HG03045 (cell line): ENCODE measurements at regions not wholly inside any gene's neighbourhood (a gene's known extent, or its start where the extent isn't known, plus 50 kb on each side); places are given as distances from the start of the nearest gene placed in this dataset.

Source experiments
- ATAC-seq: cut with Tn5 transposase; IDR thresholded peaks from one replicate; pipeline ENCODE4 v1.9.1; 2021; ENCODE audit warnings: mild to moderate bottlenecking, moderate library complexity; ENCODE audit not compliant: unreplicated experiment

DNA sequence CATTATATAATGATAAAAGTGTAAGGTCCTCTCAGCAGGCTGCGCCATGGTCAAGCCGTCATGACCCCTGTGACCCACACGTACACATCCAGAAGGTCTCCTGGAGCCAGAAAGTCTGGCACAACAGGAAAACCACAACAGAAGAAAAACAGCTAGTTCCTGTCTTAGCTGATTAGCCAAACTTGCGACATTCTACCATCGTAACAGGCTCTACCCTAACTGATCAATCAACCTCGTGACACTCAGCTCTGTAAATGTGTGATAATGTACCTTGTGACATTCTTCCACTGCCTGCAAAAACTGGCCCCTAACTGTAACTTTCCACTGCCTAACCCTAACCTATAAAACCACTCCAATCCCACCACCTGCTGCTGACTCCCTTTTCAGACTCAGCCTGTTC lies 316.4 kb upstream of the TUSC1 start:
- ATAC-seq: no peak

DNA sequence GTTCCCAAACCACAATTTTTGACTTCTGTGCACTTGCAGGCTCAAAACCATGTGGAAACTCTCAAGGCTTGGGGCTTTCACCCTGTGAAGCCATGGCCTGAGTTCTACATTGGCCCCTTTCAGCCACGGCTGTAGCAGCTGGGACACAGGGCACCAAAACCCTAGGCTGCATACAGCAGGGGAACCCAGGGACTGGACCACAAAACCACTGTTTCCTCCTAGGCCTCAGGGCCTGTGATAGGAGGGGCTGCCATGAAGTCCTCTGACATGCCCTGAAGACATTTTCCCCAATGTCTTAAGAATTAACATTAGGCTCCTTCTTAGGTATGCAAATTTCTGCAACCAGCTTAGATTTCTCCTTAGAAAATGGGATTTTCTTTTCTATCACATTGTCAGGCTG lies 312.1 kb upstream of the TUSC1 start:
- no peak for ATAC-seq

DNA sequence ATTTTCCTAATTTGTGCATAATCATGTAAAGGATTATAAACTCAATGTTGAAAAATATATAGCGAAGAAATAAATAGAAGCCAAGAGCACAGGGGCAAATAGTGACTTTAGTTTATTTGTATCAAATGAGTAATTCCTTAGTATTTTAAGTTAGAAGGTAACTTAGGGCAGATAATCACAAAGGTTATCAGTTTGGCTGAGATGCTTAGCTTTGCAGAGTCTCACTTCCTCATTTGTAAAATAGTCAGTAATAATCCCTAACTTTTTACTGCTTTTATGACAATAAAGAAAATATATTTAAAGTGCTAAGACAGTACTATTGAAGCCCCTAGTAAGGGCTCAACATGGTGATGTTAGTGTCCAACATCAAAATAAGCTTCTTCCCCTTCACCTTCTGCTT lies 297.4 kb upstream of the TUSC1 start:
- no peak for ATAC-seq

DNA sequence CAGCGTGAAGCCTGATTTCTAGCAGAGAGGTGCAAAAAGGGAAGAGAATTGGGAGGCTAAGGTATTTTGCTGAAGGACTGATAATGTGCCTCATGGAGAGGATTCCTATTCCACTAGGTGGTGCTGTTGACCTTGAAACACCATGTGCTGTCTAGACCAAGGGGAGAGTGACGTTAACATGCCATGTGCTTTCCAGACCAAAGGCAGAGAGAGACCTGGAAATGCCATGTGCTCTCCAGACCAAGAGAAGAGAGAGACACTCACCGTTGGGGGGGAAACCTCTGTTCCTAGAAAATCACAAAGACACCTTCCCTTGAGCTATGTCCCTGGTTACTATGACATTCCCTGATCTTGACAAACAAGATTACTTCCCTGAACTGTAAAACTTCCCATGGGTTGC lies 286.0 kb upstream of the TUSC1 start:
- peak; percentile 56 for ATAC-seq

DNA sequence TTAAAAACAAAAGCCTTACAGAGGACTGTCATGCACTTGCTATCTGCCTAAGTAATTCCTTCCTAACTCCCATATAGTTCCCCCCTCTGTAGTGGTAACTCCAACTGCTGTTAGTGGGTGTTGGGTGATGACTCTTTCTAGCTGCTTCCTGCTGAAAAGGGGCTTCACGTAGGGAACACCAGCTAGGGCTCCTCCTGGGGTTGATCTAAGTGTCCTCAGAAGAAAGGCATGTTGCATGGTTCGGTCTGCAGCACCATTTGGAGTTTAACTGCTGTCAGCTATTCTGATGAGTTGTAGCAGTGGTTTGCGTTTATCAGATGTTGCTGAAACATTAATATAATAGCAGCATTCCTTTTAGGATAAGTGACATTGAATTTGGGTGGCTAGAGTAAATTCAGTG lies 281.9 kb upstream of the TUSC1 start:
- no peak for ATAC-seq

DNA sequence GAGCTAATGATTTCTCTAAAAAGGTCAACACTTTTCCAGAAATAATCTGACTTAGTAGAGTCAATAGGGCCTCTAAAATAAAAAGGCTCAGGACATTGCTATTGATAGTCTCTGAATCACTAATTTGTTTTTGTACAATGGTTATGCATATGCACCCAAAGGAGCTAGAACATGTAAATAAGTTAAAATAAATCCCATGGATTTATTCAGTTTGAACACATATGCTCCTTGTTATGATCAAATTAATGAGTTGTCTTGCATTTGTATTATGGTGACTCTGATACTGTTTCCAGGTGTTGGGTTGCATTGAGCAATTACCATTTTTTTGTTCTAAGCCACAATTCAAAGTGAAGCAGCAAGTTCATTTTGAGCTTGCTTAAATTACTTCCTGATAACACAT lies 276.0 kb upstream of the TUSC1 start:
- ATAC-seq: no peak

DNA sequence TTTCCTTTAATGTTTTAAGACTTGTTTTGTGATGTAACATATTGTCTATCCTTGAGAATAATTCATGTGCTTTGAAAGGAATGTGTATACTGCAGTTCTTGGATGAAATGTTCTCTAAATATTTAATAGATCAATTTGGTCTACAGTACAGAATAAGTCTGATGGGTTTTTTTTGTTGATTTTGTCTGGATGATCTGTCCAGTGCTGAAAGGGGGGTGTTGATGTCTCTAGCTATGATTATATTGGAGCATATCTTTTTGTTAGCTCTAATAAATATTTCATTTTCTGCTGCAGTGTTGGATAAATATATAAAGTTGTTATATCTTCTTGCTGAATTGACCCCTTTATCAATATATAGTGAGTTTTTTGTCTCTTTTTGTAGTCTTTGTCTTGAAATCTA lies 269.9 kb upstream of the TUSC1 start:
- no peak for ATAC-seq

DNA sequence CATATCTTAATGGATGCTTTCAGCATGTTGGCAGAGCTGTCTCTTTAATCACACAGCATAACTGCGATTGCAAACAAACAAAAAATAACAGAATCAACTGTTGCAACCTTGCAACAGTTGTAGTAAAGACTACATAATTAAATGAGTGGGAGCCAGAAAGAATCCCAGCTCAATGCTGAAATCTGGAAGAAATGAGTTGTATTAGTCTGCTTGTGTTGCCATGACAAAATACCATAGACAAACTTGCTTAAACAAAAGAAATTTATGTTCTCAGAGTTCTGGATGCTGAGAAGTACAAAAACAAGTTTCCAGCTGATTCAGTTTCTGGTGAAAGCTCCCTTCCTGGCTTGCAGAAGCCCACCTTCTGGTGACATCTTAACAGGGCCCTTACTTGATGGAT lies 260.9 kb upstream of the TUSC1 start:
- no peak for ATAC-seq

DNA sequence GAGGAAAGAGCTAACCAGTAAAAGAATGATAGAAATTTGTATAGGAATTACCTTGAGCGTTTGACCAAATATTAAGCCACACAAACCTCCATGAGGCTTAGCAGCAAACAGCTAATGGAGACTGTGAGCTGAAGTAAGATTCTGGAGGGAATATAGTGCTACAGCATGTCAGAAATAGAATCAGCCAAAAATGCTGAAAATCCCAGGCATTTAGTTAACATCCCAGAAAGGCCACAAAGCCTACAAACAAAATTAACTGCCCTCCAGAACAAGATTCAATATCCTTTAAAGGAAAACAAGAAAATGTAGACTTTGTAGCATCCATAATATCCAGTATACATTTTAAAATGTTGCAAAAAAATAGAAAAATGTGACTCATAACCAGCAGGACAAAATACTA lies 257.8 kb upstream of the TUSC1 start:
- ATAC-seq: no peak

DNA sequence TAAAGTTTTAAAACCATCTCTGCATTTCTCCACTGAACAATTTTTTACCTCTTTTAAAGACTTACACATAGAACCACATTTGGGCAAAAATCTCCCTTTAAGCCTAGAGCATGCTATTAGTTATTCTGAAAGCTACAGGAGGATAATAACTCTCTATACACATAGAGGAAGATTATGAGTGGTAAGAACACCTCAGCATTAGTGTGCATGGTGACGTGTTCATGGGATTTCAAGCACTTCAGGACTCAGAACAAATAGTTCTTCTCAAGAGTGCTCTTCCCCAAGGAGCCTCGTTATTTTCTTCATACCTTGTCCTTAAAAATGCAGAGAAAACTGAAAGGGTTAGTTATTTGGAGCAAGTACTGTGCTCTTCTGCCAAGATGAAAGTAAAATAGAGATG lies 256.9 kb upstream of the TUSC1 start:
- ATAC-seq: no peak

DNA sequence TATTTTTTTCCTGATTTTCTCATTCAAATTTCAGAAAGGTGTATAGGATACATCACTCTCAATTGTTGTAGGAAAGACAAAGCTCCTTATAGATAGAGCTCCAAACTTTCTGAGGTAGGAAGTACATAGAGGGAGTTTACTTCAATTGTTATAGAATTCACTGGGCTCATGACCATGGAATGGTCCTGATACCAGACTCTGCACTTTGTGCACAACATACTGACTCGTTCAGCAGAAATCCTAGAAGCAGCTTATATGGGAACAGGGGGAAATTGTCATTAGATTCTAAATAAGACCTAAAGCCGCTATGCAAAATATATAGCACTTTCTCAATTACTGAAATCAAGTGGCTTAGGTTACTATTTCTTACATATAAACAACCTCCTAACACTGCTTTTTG lies 240.5 kb upstream of the TUSC1 start:
- no peak for ATAC-seq

DNA sequence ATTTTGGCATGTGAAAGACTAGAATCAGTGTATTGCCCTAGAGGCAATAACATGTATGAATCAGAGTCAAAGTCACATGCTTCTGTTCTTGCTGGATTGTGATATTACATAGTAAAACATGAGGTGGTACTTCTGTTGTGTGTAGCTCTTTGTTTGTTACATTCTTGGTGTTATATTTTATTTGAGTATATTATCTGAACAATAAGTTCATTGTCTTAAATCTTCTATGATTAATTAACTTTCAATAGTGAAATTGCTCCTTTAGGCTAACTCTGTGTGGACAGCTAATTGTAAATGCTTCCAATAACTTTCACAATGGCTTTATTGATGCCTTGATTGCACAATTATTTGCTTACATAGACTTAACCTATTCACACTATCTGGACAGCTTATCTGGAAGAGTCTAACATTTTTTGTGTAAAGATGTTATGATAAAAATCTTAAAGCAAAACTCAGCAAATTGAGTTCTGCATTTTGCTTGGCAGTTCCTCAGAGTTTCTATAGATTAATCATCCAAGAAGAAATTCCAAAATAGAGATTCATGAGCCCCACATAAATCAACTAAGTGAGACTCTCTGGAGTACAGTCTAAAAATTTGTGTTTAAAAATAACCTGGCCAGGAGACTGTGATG lies 239.6 kb upstream of the TUSC1 start:
- ATAC-seq: no peak

DNA sequence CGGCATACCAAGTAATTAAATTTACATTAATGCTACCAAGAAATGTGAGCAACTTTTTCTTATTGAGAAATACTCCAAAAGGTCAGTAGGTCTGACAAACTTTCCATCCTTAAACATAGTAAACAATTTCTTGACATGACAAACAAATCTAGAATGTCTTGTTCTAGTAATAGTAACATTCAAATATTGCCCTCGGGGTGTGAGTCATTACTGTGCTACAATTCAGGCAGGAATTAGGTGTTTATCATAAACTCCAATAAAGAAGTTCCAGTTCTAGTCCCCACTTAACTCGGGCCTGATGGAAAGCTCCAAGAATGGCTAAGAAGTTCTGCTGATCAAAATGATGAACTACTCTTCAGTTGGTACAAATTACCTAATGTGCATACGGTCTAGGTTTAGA lies 235.6 kb upstream of the TUSC1 start:
- ATAC-seq: no peak

DNA sequence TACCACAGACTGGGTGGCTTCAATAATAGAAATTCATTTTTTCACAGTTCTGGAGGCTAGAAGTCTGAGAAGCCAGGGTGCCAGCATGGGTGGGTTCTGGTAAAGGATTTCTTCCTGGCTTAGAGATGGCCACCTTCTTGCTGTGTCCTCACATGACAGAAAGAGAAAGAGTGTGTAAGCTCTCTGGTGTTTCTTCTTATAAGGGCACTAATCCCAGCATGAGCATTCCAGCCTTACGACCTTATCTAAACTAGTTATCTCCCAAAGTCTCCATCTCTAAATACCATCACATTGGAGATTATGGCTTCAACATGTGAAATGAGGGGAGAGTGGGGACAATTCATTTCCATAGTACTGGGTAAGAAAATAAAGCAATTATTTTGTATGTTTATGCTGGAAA lies 226.5 kb upstream of the TUSC1 start:
- no peak for ATAC-seq

DNA sequence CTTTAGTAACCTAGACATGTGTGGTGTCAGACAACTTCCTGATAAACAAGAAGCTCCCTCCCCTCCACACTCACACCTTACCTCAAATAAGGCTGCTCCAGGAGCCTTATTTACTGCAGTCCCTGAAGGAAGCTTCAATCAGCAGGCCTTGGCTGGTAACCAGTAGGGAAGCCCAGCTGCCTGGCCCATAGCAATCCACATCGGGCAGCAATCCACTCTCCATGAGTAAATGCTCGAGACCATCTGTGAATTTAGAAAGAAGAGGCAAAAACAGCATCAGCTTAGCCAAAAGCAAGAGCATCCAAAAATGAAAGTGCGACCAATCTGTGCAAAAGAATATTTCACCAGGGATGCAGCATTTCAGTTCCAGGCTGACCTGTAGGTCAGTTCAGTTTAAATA lies 213.3 kb upstream of the TUSC1 start:
- no peak for ATAC-seq

DNA sequence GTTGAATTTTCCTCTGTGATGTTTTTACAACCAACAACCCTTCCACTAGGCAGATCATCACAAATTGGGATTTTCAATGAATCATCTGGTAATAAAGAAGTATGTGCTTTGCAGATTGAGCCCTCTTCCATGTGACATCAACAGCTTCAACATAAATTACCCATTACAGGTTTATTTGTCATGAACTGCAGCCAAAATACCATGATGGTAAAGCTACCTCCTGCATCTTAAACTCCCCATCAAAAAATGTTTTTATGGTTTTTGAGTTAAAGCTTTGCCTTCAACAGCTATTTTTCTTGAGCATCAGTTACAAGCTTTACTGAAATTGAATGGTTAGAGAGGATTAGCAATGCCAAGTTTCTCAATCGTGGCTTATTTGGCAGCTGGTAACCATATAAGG lies 211.4 kb upstream of the TUSC1 start:
- ATAC-seq: no peak

DNA sequence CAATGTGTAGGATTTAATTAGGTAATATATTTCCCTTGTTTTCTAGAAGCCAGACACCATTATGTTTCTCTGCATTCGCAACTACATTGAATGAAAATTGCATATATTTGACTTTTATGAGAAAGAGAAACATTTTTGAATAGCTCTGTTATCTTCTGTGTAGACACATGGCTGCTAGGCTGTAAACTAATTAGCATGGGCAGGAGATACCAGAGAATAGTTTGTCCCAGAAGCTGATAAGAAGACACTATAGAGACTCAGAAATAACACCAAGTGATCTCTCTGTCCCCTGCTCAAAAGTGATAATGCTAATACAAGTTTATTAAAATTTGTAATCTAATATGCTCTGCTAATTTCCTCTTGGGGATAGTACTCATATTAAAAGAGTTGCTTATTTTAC lies 198.0 kb upstream of the TUSC1 start:
- ATAC-seq: no peak

DNA sequence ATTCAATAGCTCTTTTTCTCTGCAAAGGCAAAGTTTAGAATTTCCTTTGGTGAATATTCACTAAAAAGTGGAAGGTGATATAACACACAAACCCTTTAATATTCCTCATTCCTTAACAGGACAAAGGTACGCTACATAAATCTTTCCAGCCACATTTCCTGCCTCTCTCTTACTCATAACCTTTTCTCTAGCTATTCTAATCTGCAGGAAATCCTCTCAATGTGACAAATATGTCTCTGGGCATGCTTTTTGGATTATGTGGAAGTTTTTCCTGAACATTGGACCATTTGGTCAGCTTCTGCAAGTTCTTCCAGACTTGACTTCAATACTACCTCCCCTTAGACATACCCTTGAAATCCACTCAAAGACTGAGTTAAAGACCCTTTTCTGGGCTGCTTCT lies 186.3 kb upstream of the TUSC1 start:
- no peak for ATAC-seq

DNA sequence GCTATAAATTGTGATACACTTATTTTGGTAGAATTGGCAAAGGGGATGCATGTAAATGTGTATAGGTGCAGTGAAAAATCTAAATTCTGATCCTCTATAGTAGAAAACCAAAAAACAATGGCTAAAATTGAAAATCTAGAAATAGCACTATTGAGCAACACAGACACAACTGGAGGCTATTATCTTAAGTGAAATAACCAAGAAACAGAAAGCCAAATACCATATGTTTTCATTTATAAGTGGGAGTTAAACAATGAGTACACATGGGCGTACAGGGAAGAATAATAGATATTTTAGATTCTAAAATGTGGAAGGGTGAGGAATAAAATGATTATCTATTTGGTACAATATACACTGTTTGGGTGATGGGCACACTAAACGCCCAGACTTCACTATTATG lies 183.2 kb upstream of the TUSC1 start:
- ATAC-seq: no peak

DNA sequence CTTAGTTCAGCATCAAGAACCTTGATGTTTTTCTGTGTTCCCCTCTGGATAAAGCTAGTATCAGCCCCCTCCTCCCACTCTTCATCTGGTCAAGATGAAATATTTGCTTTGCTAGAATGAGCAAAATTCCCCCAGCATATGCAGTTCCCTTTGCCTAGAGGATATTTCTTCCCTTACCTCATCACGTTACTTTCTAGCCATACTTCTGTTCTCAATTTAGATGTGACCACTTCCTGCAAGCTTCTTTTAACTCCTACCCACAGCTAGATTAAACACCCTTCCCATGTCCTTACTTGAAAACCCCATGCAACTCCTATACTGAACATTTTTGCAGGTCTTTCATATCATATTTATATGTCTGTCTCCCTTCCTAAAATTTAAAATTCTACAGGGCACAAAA lies 178.9 kb upstream of the TUSC1 start:
- no peak for ATAC-seq

DNA sequence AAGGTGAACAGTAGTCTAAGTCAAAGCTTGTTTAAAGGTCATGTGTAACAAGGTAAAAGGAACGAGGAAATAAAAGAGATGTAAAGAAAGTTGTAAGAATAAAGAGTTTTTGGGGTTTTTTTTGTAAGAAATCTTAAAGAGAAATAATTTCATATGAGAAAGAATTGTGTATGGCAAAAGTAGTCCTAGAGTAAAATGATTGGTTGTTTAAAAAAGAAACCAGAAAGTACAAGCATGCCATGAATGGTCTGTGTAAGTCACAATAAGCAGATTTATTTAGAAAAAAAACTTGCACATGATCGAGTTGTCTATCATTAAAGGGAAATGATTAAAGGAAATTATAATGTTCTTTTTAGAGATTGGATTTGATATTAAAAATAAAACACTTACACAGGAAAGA lies 172.6 kb upstream of the TUSC1 start:
- ATAC-seq: no peak

DNA sequence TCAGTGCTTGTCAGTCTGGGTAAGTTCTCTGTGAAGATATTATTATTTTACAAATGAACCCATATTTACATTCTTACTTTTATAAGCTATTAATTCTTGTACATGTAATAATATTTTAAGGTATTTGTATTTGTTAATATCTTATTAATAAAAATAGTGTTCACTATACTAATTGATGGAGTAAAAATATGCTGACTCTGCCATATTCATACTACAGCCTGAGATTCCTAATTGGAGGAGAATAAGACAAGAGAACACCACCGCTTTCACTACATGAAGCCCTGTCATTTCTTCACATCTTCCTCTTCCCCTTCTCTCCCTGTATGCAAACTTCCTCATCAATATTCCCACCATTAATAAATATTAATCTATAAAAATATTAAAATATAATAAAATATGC lies 167.6 kb upstream of the TUSC1 start:
- ATAC-seq: no peak

DNA sequence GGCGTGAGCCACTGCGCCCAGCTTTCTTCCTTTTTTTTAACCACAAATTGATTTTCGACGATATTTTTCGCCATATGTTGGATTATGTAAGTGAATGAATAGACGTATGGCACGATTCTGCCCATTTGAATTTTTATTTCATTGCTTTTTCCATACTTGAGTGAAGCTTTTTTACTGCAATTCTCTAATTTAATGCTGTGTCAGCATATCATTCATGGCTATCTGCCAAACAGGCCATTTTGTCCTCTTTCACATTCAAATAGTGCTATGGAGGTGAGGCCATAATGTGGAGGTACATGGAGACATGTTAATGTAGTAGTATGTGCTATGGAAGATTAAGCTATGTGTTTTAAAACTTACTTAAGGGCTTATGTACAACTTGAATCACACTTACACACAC lies 152.1 kb upstream of the TUSC1 start:
- ATAC-seq: no peak

DNA sequence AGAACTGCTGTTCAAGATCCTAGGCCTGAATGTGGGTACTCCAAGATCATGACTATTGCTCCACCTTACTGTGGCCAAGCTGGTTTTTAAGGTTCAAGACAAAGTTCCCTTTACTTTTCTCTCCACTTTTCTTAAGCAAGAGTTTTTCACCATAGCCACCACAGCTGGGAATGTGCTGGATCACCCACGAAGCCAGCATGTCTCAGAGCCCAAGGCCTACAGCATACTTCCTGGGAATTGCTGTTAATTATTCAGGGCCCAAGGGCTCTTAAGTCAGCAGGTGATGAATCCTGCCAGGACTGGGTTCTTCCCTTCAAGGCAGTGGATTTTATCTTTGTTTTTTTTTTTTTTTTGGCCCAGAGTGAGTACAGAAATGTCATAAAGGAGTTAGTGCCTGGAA lies 149.4 kb upstream of the TUSC1 start:
- ATAC-seq: no peak
